ENCODE measurements at regions not wholly inside any gene's neighbourhood (a gene's known extent, or its start where the extent isn't known, plus 50 kb on each side); places are given as distances from the start of the nearest gene placed in this dataset.
A peak's percentile ranks its signal among the peaks of the same experiment; 100 is the strongest.

- 86% methylated on average over 1 of the region's 1 CpG for WGBS (ENCODE audit: insufficient coverage)
- no peaks in the 10 kb centered on the region for H3K9me3 ChIP-seq (replicated peaks; ENCODE audit: control insufficient read depth, low read depth, low read length)
- no peak for DNase-seq
These were observed 72.3 kb upstream of the ANXA1 start for GRCh38 chr9:73079326-73079725.

GRCh38 chr9:73077625-73078030 lies 74.0 kb upstream of the ANXA1 start:
- Histone ChIP-seq H3K4me3 (ENCODE audit: low read length) (no peak overlapping the region), H3K36me3 (ENCODE audit: control insufficient read depth, insufficient read depth, low read length) (no peaks in the 10 kb centered on the region), H3K27ac (ENCODE audit: low read length) (no peak overlapping the region), H3K9me3 (replicated peaks; ENCODE audit: control insufficient read depth, low read depth, low read length) (no peaks in the 10 kb centered on the region), H3K4me1 (ENCODE audit: control insufficient read depth, insufficient read depth, low read length) (peaks cover 6% of the 10 kb centered on the region), H3K27me3 (ENCODE audit: control insufficient read depth, insufficient read depth, low read length) (no peaks in the 10 kb centered on the region)
- no peak for DNase-seq

More at GRCh38 chr9:73079326-73079725, 72.3 kb upstream of the ANXA1 start:
- H3K4me3 ChIP-seq (ENCODE audit: low read length) = no peak overlapping the region
- peaks cover 6% of the 10 kb centered on the region for H3K4me1 ChIP-seq (ENCODE audit: control insufficient read depth, insufficient read depth, low read length)
- H3K27ac ChIP-seq (ENCODE audit: low read length) = no peak overlapping the region
- H3K36me3 ChIP-seq (ENCODE audit: control insufficient read depth, insufficient read depth, low read length) = no peaks in the 10 kb centered on the region
- H3K27me3 ChIP-seq (ENCODE audit: control insufficient read depth, insufficient read depth, low read length) = no peaks in the 10 kb centered on the region

GRCh38 chr9:73076970-73077369 lies 74.7 kb upstream of the ANXA1 start:
- H3K9me3 ChIP-seq (replicated peaks; ENCODE audit: control insufficient read depth, low read depth, low read length) = no peaks in the 10 kb centered on the region
- no peak overlapping the region for H3K4me3 ChIP-seq (ENCODE audit: low read length)
- H3K4me1 ChIP-seq (ENCODE audit: control insufficient read depth, insufficient read depth, low read length) = peaks cover 6% of the 10 kb centered on the region
- H3K36me3 ChIP-seq (ENCODE audit: control insufficient read depth, insufficient read depth, low read length) = no peaks in the 10 kb centered on the region
- no peaks in the 10 kb centered on the region for H3K27me3 ChIP-seq (ENCODE audit: control insufficient read depth, insufficient read depth, low read length)
- DNase-seq = no peak
- H3K27ac ChIP-seq (ENCODE audit: low read length) = no peak overlapping the region

- no CpG with 5 or more reads among the region's 2 CpGs for WGBS (ENCODE audit: insufficient coverage)
- no peaks in the 10 kb centered on the region for H3K27me3 ChIP-seq (ENCODE audit: control insufficient read depth, insufficient read depth, low read length)
- no peaks in the 10 kb centered on the region for H3K4me1 ChIP-seq (ENCODE audit: control insufficient read depth, insufficient read depth, low read length)
- DNase-seq = no peak
- no peak overlapping the region for H3K4me3 ChIP-seq (ENCODE audit: low read length)
- no peak overlapping the region for H3K27ac ChIP-seq (ENCODE audit: low read length)
- no peaks in the 10 kb centered on the region for H3K9me3 ChIP-seq (replicated peaks; ENCODE audit: control insufficient read depth, low read depth, low read length)
- no peaks in the 10 kb centered on the region for H3K36me3 ChIP-seq (ENCODE audit: control insufficient read depth, insufficient read depth, low read length)
These were observed 77.4 kb upstream of the ANXA1 start for GRCh38 chr9:73074176-73074708.

- Histone ChIP-seq H3K9me3 (replicated peaks; ENCODE audit: control insufficient read depth, low read depth, low read length) (no peaks in the 10 kb centered on the region), H3K4me1 (ENCODE audit: control insufficient read depth, insufficient read depth, low read length) (no peaks in the 10 kb centered on the region), H3K27ac (ENCODE audit: low read length) (no peak overlapping the region), H3K36me3 (ENCODE audit: control insufficient read depth, insufficient read depth, low read length) (no peaks in the 10 kb centered on the region), H3K4me3 (ENCODE audit: low read length) (no peak overlapping the region), H3K27me3 (ENCODE audit: control insufficient read depth, insufficient read depth, low read length) (no peaks in the 10 kb centered on the region)
- DNase-seq = peak; percentile 26
- WGBS (ENCODE audit: insufficient coverage) = 90% methylated on average over 3 of the region's 5 CpGs
These were observed 78.1 kb upstream of the ANXA1 start for GRCh38 chr9:73073337-73074175.

GRCh38 chr9:73067074-73067473 lies 84.6 kb upstream of the ANXA1 start:
- no peaks in the 10 kb centered on the region for H3K4me1 ChIP-seq (ENCODE audit: control insufficient read depth, insufficient read depth, low read length)
- H3K27me3 ChIP-seq (ENCODE audit: control insufficient read depth, insufficient read depth, low read length) = no peaks in the 10 kb centered on the region
- H3K36me3 ChIP-seq (ENCODE audit: control insufficient read depth, insufficient read depth, low read length) = no peaks in the 10 kb centered on the region
- 92% methylated on average over 2 of the region's 2 CpGs for WGBS (ENCODE audit: insufficient coverage)
- no peaks in the 10 kb centered on the region for H3K9me3 ChIP-seq (replicated peaks; ENCODE audit: control insufficient read depth, low read depth, low read length)
- DNase-seq = no peak
- no peak overlapping the region for H3K4me3 ChIP-seq (ENCODE audit: low read length)
- H3K27ac ChIP-seq (ENCODE audit: low read length) = no peak overlapping the region

GRCh38 chr9:73065439-73065838 lies 86.2 kb upstream of the ANXA1 start:
- no peak overlapping the region for H3K27ac ChIP-seq (ENCODE audit: low read length)
- no peak for DNase-seq
- no peak overlapping the region for H3K4me3 ChIP-seq (ENCODE audit: low read length)
- no peaks in the 10 kb centered on the region for H3K27me3 ChIP-seq (ENCODE audit: control insufficient read depth, insufficient read depth, low read length)
- WGBS (ENCODE audit: insufficient coverage) = 88% methylated on average over 3 of the region's 6 CpGs
- no peaks in the 10 kb centered on the region for H3K4me1 ChIP-seq (ENCODE audit: control insufficient read depth, insufficient read depth, low read length)
- no peaks in the 10 kb centered on the region for H3K9me3 ChIP-seq (replicated peaks; ENCODE audit: control insufficient read depth, low read depth, low read length)
- H3K36me3 ChIP-seq (ENCODE audit: control insufficient read depth, insufficient read depth, low read length) = no peaks in the 10 kb centered on the region

GRCh38 chr9:73064315-73064714 lies 87.3 kb upstream of the ANXA1 start:
- no CpG with 5 or more reads among the region's 3 CpGs for WGBS (ENCODE audit: insufficient coverage)

GRCh38 chr9:73061146-73061545 lies 90.5 kb upstream of the ANXA1 start:
- DNase-seq = no peak
- Histone ChIP-seq H3K27ac (ENCODE audit: low read length) (no peak overlapping the region), H3K27me3 (ENCODE audit: control insufficient read depth, insufficient read depth, low read length) (no peaks in the 10 kb centered on the region), H3K36me3 (ENCODE audit: control insufficient read depth, insufficient read depth, low read length) (no peaks in the 10 kb centered on the region), H3K4me1 (ENCODE audit: control insufficient read depth, insufficient read depth, low read length) (no peaks in the 10 kb centered on the region), H3K4me3 (ENCODE audit: low read length) (no peak overlapping the region), H3K9me3 (replicated peaks; ENCODE audit: control insufficient read depth, low read depth, low read length) (no peaks in the 10 kb centered on the region)
- WGBS (ENCODE audit: insufficient coverage) = 65% methylated on average over 2 of the region's 3 CpGs

More at GRCh38 chr9:73064315-73064714, 87.3 kb upstream of the ANXA1 start:
- H3K27me3 ChIP-seq (ENCODE audit: control insufficient read depth, insufficient read depth, low read length) = no peaks in the 10 kb centered on the region
- H3K9me3 ChIP-seq (replicated peaks; ENCODE audit: control insufficient read depth, low read depth, low read length) = no peaks in the 10 kb centered on the region
- no peaks in the 10 kb centered on the region for H3K36me3 ChIP-seq (ENCODE audit: control insufficient read depth, insufficient read depth, low read length)
- no peak overlapping the region for H3K27ac ChIP-seq (ENCODE audit: low read length)
- no peak for DNase-seq
- H3K4me1 ChIP-seq (ENCODE audit: control insufficient read depth, insufficient read depth, low read length) = no peaks in the 10 kb centered on the region
- no peak overlapping the region for H3K4me3 ChIP-seq (ENCODE audit: low read length)

GRCh38 chr9:73059247-73059646 lies 92.4 kb upstream of the ANXA1 start:
- H3K4me1 ChIP-seq (ENCODE audit: control insufficient read depth, insufficient read depth, low read length) = no peaks in the 10 kb centered on the region
- no peaks in the 10 kb centered on the region for H3K36me3 ChIP-seq (ENCODE audit: control insufficient read depth, insufficient read depth, low read length)
- peak; percentile 21 for DNase-seq
- no peak overlapping the region for H3K4me3 ChIP-seq (ENCODE audit: low read length)
- H3K27ac ChIP-seq (ENCODE audit: low read length) = no peak overlapping the region
- H3K27me3 ChIP-seq (ENCODE audit: control insufficient read depth, insufficient read depth, low read length) = no peaks in the 10 kb centered on the region
- no peaks in the 10 kb centered on the region for H3K9me3 ChIP-seq (replicated peaks; ENCODE audit: control insufficient read depth, low read depth, low read length)
- no CpG with 5 or more reads among the region's 2 CpGs for WGBS (ENCODE audit: insufficient coverage)
